ENCODE measurements at regions not wholly inside any gene's neighbourhood (a gene's known extent, or its start where the extent isn't known, plus 50 kb on each side); places are given as distances from the start of the nearest gene placed in this dataset.

DNA sequence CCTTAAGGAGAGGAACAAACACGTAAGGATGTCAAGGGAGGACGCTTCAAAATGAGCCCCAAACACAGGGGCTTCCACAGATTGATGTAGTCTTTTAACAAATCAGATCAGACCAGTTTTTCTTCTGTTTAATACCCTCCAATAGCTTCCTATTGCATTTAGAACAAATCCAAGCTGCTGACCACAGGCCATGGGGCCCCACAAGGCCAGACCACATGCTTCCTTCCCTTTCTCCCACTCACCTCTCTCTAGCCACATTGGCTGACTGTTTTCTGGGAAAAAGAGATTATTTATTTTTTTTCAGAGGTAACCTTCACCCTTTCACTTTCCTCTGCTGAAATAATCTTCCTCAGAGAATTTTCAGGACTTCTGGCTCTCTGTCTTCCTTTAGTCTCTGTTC, 380.6 kb downstream of the SIPA1L2 start:
- no peaks in the 10 kb centered on the region for H3K27me3 ChIP-seq (ENCODE audit: low read length)
- no peak overlapping the region for H2AFZ ChIP-seq (ENCODE audit: low read length)
- DNase-seq = no peak
- no peaks in the 10 kb centered on the region for H3K9me2 ChIP-seq (replicated peaks; ENCODE audit: insufficient read depth, low read length)
- H3K9me3 ChIP-seq (ENCODE audit: low read length) = no peaks in the 10 kb centered on the region
- H3K4me3 ChIP-seq (ENCODE audit: low read length) = no peak overlapping the region
- no peak overlapping the region for H3K4me2 ChIP-seq (ENCODE audit: low read depth, low read length, poor library complexity, severe bottlenecking)
- H3K79me2 ChIP-seq (ENCODE audit: low read length) = no peaks in the 10 kb centered on the region
- H3K27ac ChIP-seq (ENCODE audit: low read length) = no peak overlapping the region
- no peaks in the 10 kb centered on the region for H3K36me3 ChIP-seq (ENCODE audit: insufficient read depth, low read length)
- no peak overlapping the region for H3K9ac ChIP-seq (ENCODE audit: low read length)
- no peaks in the 10 kb centered on the region for H4K20me1 ChIP-seq (ENCODE audit: insufficient read depth, low read depth, low read length)
- no peaks in the 10 kb centered on the region for H3K4me1 ChIP-seq (ENCODE audit: low read length)

DNA sequence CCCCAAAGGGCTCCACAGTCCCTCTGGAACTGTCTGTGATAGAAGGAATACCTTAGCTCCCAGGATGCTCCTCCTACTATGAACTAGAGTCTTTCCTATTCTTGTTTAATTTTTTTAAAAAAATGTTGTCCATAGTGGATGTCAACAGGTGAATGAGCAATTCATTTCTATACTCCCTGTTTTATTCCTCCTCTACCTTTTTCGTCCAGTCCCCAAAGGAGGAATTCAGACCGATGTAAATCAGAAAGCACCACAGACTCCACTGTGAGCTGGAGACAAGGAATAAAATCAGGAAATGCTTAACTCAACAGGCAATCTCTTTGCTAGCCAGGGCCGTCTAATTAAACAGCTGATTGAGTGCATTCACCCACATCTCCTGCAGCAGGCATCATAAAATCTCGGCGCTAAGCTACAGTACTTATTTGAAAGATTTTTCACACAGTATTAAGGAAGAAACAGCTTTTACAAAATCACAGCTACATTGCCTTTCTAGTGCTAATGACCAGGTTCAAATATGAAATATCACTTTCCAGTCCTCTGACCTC, 381.6 kb downstream of the SIPA1L2 start:
- Histone ChIP-seq H3K9me3 (ENCODE audit: low read length) (no peaks in the 10 kb centered on the region), H3K9ac (ENCODE audit: low read length) (no peak overlapping the region), H3K79me2 (ENCODE audit: low read length) (no peaks in the 10 kb centered on the region), H3K4me3 (ENCODE audit: low read length) (no peak overlapping the region), H3K27ac (ENCODE audit: low read length) (no peak overlapping the region), H3K36me3 (ENCODE audit: insufficient read depth, low read length) (no peaks in the 10 kb centered on the region), H3K4me2 (ENCODE audit: low read depth, low read length, poor library complexity, severe bottlenecking) (no peak overlapping the region), H3K4me1 (ENCODE audit: low read length) (no peaks in the 10 kb centered on the region), H2AFZ (ENCODE audit: low read length) (no peak overlapping the region), H3K27me3 (ENCODE audit: low read length) (no peaks in the 10 kb centered on the region), H4K20me1 (ENCODE audit: insufficient read depth, low read depth, low read length) (no peaks in the 10 kb centered on the region), H3K9me2 (replicated peaks; ENCODE audit: insufficient read depth, low read length) (no peaks in the 10 kb centered on the region)
- DNase-seq = no peak

DNA sequence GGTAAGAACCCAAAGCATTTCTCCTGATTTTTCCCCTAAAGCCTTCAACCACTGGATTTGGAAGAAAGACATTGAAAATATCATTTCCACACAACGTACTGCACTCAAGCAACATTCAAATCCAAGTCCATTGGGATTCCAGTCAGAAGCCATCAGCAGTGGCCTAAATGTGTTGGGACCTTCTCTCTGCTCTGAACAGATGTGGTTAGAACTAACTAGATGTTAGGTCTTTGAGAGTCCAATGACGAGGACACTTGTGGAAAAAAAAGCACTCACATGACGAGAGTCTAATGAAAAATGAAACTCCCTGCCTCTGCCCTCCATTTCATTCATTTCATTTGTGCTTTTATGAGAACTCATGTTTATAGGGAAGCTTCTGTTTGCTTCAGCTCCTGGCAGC, 382.3 kb downstream of the SIPA1L2 start:
- no peak for DNase-seq

DNA sequence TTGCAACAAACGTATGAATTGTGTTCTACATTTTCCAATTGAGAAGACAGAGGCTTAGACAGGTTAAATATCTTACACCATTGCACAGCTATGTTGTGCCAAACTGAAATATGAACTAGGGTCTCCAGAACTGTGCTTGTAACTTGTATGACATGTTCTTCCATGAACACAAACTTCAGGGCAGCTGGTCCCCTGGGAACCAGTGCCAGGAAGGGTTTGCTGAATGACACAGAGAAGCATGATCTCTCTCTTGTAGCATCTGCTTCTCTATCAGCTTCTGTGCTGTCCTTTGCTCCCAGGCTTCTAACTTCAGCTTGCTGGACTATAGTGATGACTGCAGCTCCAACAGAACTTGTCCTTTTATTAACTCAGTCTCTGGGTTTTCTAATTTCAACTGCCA, 385.5 kb downstream of the SIPA1L2 start:
- no peaks in the 10 kb centered on the region for H3K9me3 ChIP-seq (ENCODE audit: low read length)
- no peaks in the 10 kb centered on the region for H3K27me3 ChIP-seq (ENCODE audit: low read length)
- no peaks in the 10 kb centered on the region for H3K4me1 ChIP-seq (ENCODE audit: low read length)
- H3K4me2 ChIP-seq (ENCODE audit: low read depth, low read length, poor library complexity, severe bottlenecking) = no peak overlapping the region
- H3K9ac ChIP-seq (ENCODE audit: low read length) = no peak overlapping the region
- H4K20me1 ChIP-seq (ENCODE audit: insufficient read depth, low read depth, low read length) = no peaks in the 10 kb centered on the region
- H2AFZ ChIP-seq (ENCODE audit: low read length) = no peak overlapping the region
- no peak overlapping the region for H3K27ac ChIP-seq (ENCODE audit: low read length)
- no peaks in the 10 kb centered on the region for H3K9me2 ChIP-seq (replicated peaks; ENCODE audit: insufficient read depth, low read length)
- no peaks in the 10 kb centered on the region for H3K36me3 ChIP-seq (ENCODE audit: insufficient read depth, low read length)
- no peak for DNase-seq
- no peak overlapping the region for H3K4me3 ChIP-seq (ENCODE audit: low read length)
- no peaks in the 10 kb centered on the region for H3K79me2 ChIP-seq (ENCODE audit: low read length)

More for the DNA sequence above, 382.3 kb downstream of the SIPA1L2 start:
- H3K27me3 ChIP-seq (ENCODE audit: low read length) = no peaks in the 10 kb centered on the region
- H3K4me3 ChIP-seq (ENCODE audit: low read length) = no peak overlapping the region
- no peak overlapping the region for H3K27ac ChIP-seq (ENCODE audit: low read length)
- H3K9me2 ChIP-seq (replicated peaks; ENCODE audit: insufficient read depth, low read length) = no peaks in the 10 kb centered on the region
- H3K4me1 ChIP-seq (ENCODE audit: low read length) = no peaks in the 10 kb centered on the region
- H3K79me2 ChIP-seq (ENCODE audit: low read length) = no peaks in the 10 kb centered on the region
- H3K4me2 ChIP-seq (ENCODE audit: low read depth, low read length, poor library complexity, severe bottlenecking) = no peak overlapping the region
- no peaks in the 10 kb centered on the region for H4K20me1 ChIP-seq (ENCODE audit: insufficient read depth, low read depth, low read length)
- no peak overlapping the region for H2AFZ ChIP-seq (ENCODE audit: low read length)
- no peaks in the 10 kb centered on the region for H3K36me3 ChIP-seq (ENCODE audit: insufficient read depth, low read length)
- no peaks in the 10 kb centered on the region for H3K9me3 ChIP-seq (ENCODE audit: low read length)
- no peak overlapping the region for H3K9ac ChIP-seq (ENCODE audit: low read length)

GRCh38 chr1:232239998-232240397, 389.9 kb downstream of the SIPA1L2 start:
- Histone ChIP-seq H3K36me3 (ENCODE audit: insufficient read depth, low read length) (no peaks in the 10 kb centered on the region), H3K27ac (ENCODE audit: low read length) (no peak overlapping the region), H3K9me3 (ENCODE audit: low read length) (no peaks in the 10 kb centered on the region), H3K9ac (ENCODE audit: low read length) (no peak overlapping the region), H3K27me3 (ENCODE audit: low read length) (no peaks in the 10 kb centered on the region), H3K4me1 (ENCODE audit: low read length) (no peaks in the 10 kb centered on the region), H3K79me2 (ENCODE audit: low read length) (no peaks in the 10 kb centered on the region), H3K4me3 (ENCODE audit: low read length) (no peak overlapping the region), H4K20me1 (ENCODE audit: insufficient read depth, low read depth, low read length) (no peaks in the 10 kb centered on the region), H3K4me2 (ENCODE audit: low read depth, low read length, poor library complexity, severe bottlenecking) (no peak overlapping the region), H3K9me2 (replicated peaks; ENCODE audit: insufficient read depth, low read length) (no peaks in the 10 kb centered on the region), H2AFZ (ENCODE audit: low read length) (no peak overlapping the region)
- no peak for DNase-seq

DNA sequence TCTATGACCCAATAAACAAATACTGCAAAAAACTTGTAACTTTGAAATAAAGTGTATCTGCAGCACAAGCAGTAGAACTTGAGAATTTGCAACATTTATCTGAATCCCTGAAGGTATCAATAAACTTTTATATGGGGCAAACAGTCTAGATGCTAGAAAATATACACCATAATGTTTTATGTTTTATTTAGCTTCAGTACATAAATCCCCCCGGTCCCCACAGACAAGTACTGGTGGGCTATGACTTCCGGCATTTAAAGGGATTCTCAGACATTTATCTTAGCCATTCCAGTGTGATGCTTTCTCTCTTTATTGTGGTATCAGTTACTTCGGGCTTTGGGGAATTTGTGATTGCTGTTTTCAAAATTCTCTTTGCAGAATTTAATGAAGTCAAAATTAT, 390.4 kb downstream of the SIPA1L2 start:
- no peak for DNase-seq
- H4K20me1 ChIP-seq (ENCODE audit: insufficient read depth, low read depth, low read length) = no peaks in the 10 kb centered on the region
- H3K9me2 ChIP-seq (replicated peaks; ENCODE audit: insufficient read depth, low read length) = no peaks in the 10 kb centered on the region

DNA sequence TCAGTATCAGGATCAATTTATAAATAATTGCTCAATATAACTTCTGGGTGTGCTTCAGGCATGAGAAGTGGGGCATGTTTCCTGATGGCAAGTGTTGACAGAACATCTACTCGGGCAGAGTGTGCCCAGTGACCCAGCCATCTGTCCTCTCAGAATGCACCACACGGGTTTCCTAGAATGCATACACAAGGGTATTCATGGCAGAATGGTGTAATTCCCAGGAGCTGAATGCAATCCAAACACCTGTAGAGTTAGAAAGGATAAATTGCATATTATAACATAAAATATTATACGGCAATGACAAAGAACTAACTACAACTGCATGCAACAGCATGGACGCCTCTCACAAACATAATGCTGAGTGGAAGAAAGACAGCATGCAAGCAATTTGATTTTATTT, 391.9 kb downstream of the SIPA1L2 start:
- Histone ChIP-seq H4K20me1 (ENCODE audit: insufficient read depth, low read depth, low read length) (no peaks in the 10 kb centered on the region), H3K36me3 (ENCODE audit: insufficient read depth, low read length) (no peaks in the 10 kb centered on the region), H3K9me3 (ENCODE audit: low read length) (no peaks in the 10 kb centered on the region), H3K79me2 (ENCODE audit: low read length) (no peaks in the 10 kb centered on the region), H3K4me1 (ENCODE audit: low read length) (no peaks in the 10 kb centered on the region), H3K4me2 (ENCODE audit: low read depth, low read length, poor library complexity, severe bottlenecking) (no peak overlapping the region), H3K27me3 (ENCODE audit: low read length) (no peaks in the 10 kb centered on the region), H3K4me3 (ENCODE audit: low read length) (no peak overlapping the region), H3K27ac (ENCODE audit: low read length) (no peak overlapping the region), H3K9ac (ENCODE audit: low read length) (no peak overlapping the region), H3K9me2 (replicated peaks; ENCODE audit: insufficient read depth, low read length) (no peaks in the 10 kb centered on the region), H2AFZ (ENCODE audit: low read length) (no peak overlapping the region)
- no peak for DNase-seq

More for the DNA sequence above, 390.4 kb downstream of the SIPA1L2 start:
- no peaks in the 10 kb centered on the region for H3K79me2 ChIP-seq (ENCODE audit: low read length)
- H3K4me1 ChIP-seq (ENCODE audit: low read length) = no peaks in the 10 kb centered on the region
- no peak overlapping the region for H3K27ac ChIP-seq (ENCODE audit: low read length)
- no peaks in the 10 kb centered on the region for H3K36me3 ChIP-seq (ENCODE audit: insufficient read depth, low read length)
- no peak overlapping the region for H2AFZ ChIP-seq (ENCODE audit: low read length)
- H3K9ac ChIP-seq (ENCODE audit: low read length) = no peak overlapping the region
- no peaks in the 10 kb centered on the region for H3K9me3 ChIP-seq (ENCODE audit: low read length)
- no peak overlapping the region for H3K4me2 ChIP-seq (ENCODE audit: low read depth, low read length, poor library complexity, severe bottlenecking)
- no peak overlapping the region for H3K4me3 ChIP-seq (ENCODE audit: low read length)
- H3K27me3 ChIP-seq (ENCODE audit: low read length) = no peaks in the 10 kb centered on the region

GRCh38 chr1:232227306-232227705, 402.6 kb downstream of the SIPA1L2 start:
- H3K79me2 ChIP-seq (ENCODE audit: low read length) = no peaks in the 10 kb centered on the region
- no peak overlapping the region for H3K4me2 ChIP-seq (ENCODE audit: low read depth, low read length, poor library complexity, severe bottlenecking)
- H3K4me1 ChIP-seq (ENCODE audit: low read length) = no peaks in the 10 kb centered on the region
- H4K20me1 ChIP-seq (ENCODE audit: insufficient read depth, low read depth, low read length) = no peaks in the 10 kb centered on the region
- no peak overlapping the region for H2AFZ ChIP-seq (ENCODE audit: low read length)
- no peak overlapping the region for H3K9ac ChIP-seq (ENCODE audit: low read length)
- H3K27me3 ChIP-seq (ENCODE audit: low read length) = no peaks in the 10 kb centered on the region
- no peaks in the 10 kb centered on the region for H3K9me3 ChIP-seq (ENCODE audit: low read length)
- H3K36me3 ChIP-seq (ENCODE audit: insufficient read depth, low read length) = no peaks in the 10 kb centered on the region
- no peak for DNase-seq
- H3K27ac ChIP-seq (ENCODE audit: low read length) = no peak overlapping the region
- no peak overlapping the region for H3K4me3 ChIP-seq (ENCODE audit: low read length)
- no peaks in the 10 kb centered on the region for H3K9me2 ChIP-seq (replicated peaks; ENCODE audit: insufficient read depth, low read length)

DNA sequence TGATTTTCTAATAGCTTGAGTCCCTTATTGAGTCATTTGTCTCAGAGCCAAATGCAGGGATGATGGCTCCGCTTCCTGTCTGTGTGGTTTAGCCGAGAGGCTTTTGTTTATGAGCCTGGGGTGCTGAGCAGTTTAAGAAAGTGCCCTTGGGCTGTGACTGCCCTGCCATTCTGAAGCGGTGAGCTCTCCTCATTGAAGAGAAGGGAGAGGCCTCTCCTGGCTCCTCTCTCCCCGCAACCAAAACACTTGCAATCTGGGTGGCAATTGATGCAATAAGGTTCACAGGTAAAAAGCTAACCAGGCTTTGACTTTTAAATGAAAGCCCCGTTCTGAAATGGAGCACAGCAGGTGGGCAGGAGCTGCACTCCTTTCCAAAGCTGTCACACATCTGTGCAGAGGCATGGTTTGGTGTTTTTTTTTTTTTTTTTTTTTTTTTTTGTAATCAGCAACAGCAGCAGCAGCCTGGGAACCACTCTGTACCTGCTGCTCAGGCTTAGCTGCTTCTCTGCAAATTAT, 403.7 kb downstream of the SIPA1L2 start:
- Histone ChIP-seq H3K4me2 (ENCODE audit: low read depth, low read length, poor library complexity, severe bottlenecking) (no peak overlapping the region), H2AFZ (ENCODE audit: low read length) (no peak overlapping the region), H3K9me2 (replicated peaks; ENCODE audit: insufficient read depth, low read length) (no peaks in the 10 kb centered on the region), H3K27ac (ENCODE audit: low read length) (no peak overlapping the region), H3K27me3 (ENCODE audit: low read length) (no peaks in the 10 kb centered on the region), H3K9me3 (ENCODE audit: low read length) (no peaks in the 10 kb centered on the region), H3K4me3 (ENCODE audit: low read length) (no peak overlapping the region), H3K9ac (ENCODE audit: low read length) (no peak overlapping the region), H3K79me2 (ENCODE audit: low read length) (no peaks in the 10 kb centered on the region), H4K20me1 (ENCODE audit: insufficient read depth, low read depth, low read length) (no peaks in the 10 kb centered on the region), H3K4me1 (ENCODE audit: low read length) (no peaks in the 10 kb centered on the region), H3K36me3 (ENCODE audit: insufficient read depth, low read length) (no peaks in the 10 kb centered on the region)
- DNase-seq = no peak
